ENCODE measurements at regions not wholly inside any gene's neighbourhood (a gene's known extent, or its start where the extent isn't known, plus 50 kb on each side); places are given as distances from the start of the nearest gene placed in this dataset.

DNA sequence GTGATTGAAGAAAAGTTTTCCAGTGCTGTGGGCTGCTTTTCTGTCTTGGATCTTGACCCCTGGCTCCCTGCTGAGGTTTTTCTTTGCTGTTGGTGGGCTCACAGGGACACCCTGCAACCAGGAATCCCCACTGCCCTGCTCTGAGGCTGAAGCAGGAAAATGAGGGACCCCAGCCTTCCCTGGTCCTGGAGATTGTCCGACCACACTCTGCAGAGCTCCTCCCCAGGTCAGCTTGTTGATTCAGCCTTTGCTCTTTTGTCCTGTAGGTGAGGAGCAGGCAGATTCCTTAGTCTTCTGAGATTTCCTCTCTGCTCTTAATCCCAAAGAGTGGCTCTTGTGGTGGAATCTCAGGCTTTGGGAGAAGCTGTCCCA, 194.5 kb downstream of the RPLP1 start:
- TF ChIP-seq CTCF (IDR thresholded peaks at IDR 0.05; ENCODE audit: borderline replicate concordance, insufficient read depth, low read depth, low read length) = no peak
- H3K4me3 ChIP-seq (ENCODE audit: low read depth, low read length) = no peak overlapping the region

DNA sequence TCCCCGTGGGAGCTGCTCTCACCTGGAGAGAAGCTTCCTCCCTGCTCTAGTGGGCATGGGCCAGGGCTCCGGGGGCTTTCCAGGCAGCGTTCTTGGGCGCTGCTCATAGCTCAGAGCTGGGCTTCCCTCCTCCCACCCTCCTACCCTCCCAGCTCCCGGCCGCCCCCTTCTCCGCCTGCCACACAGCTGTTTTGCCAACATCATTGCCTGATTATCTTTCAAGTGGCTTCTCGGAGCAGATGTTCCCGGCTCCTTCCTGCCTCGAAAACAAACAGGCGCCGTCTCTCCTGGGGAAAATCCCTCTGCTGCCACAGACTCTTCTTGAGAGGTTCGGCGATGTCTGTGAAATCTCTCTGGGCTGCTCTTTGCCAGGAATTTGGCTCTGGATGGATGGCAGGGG, 195.6 kb downstream of the RPLP1 start:
- H3K4me3 ChIP-seq (ENCODE audit: low read depth, low read length) = no peak overlapping the region
- no peak for TF ChIP-seq CTCF (IDR thresholded peaks at IDR 0.05; ENCODE audit: borderline replicate concordance, insufficient read depth, low read depth, low read length)

DNA sequence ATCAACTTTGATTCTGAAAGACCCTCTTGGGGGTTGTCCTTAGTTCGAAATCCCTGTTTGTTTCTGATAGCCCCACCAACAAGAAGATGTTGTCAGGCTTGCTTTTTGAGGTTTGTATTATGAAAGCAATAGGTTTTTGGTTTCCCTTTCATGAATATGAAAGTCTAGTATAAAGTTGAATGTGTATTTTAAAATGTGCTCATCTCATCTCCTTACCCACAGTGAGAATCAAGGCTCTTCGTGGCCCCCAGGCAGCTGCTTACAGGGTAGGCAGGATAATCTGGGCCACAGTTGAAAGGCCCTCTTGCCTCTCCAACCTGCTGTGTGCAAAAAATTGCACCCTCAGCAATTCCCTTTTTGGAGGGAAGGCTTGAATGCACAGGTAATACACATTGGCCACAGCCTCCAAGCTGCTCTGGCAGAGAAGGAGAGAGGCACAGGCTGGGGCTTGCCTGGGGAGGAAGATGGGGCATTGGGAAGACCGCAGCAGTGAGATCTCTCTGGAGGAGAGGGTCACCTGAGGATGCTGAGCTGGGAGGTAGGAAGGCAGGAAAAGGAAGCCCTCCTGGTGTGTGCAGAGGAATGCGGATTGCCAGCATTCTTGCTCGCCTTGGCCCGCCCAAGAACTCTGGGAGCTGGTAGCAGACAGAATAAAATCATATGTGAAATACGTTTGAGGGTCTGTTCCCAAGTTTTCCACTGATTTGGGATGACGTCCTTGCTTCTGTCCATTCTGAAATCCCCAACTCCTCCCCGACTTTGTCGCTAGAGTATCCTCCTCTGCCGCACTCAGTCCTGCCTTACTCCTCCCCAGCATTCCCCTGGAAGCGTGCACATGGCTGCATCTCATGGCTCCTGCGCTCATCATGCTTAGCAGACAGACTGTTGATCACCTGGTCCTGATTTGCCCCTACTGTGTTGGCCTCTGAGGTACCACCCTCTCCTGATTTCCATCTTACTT, 196.4 kb downstream of the RPLP1 start:
- H3K4me3 ChIP-seq (ENCODE audit: low read depth, low read length) = no peak overlapping the region
- TF ChIP-seq CTCF (IDR thresholded peaks at IDR 0.05; ENCODE audit: borderline replicate concordance, insufficient read depth, low read depth, low read length) = no peak

DNA sequence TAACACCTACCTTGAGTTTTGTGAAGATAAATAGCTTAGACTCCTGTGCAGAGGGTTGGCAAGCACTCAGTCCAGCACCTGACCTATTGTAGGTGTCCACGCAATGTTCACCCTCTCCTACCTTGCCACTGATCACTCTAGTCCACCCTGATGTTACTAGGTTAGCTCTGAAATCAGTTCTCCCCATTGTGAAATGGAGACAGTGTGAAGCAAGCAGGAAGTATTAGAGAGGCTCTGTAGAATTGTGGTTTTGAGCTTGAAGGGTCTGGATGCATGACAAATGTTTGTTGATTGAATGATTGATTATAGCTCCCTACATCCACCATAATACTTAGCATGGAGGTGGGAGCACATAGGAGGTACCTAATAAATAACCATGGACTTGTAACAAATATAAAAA, 199.7 kb downstream of the RPLP1 start:
- no peak for TF ChIP-seq CTCF (IDR thresholded peaks at IDR 0.05; ENCODE audit: borderline replicate concordance, insufficient read depth, low read depth, low read length)
- no peak overlapping the region for H3K4me3 ChIP-seq (ENCODE audit: low read depth, low read length)

GRCh38 chr15:69652751-69653305, 200.2 kb downstream of the RPLP1 start:
- H3K4me3 ChIP-seq (ENCODE audit: low read depth, low read length) = no peak overlapping the region
- TF ChIP-seq CTCF (IDR thresholded peaks at IDR 0.05; ENCODE audit: borderline replicate concordance, insufficient read depth, low read depth, low read length) = no peak

DNA sequence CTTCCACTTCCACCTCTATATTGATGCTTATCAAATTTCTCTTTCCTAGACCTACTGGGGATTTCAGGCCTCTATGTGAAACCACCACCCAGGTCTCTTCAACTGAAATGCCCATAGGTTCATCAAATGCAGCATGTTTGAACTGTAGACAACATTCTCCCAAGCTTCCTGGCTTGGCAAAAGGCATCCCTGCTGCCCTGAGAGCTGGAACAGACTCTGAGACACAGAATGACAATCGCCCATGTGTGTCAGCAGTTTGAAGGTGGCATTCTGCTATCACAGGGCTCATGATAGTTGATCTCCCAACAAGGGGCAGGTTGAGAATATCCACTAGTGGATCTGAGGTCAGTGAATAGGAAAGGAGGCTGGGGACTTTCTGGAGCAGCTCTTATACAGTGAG, 200.7 kb downstream of the RPLP1 start:
- no peak overlapping the region for H3K4me3 ChIP-seq (ENCODE audit: low read depth, low read length)
- no peak for TF ChIP-seq CTCF (IDR thresholded peaks at IDR 0.05; ENCODE audit: borderline replicate concordance, insufficient read depth, low read depth, low read length)

GRCh38 chr15:69653846-69654245, 201.2 kb downstream of the RPLP1 start:
- H3K4me3 ChIP-seq (ENCODE audit: low read depth, low read length) = no peak overlapping the region
- TF ChIP-seq CTCF (IDR thresholded peaks at IDR 0.05; ENCODE audit: borderline replicate concordance, insufficient read depth, low read depth, low read length) = no peak
